ENCODE measurements at regions not wholly inside any gene's neighbourhood (a gene's known extent, or its start where the extent isn't known, plus 50 kb on each side); places are given as distances from the start of the nearest gene placed in this dataset.

GRCh38 chrX:25166546-25166945 is 150.8 kb upstream of the ARX start:
- in situ Hi-C loops (cut with MboI) = no loop called here
- no peak overlapping the region for H3K4me3 ChIP-seq

DNA sequence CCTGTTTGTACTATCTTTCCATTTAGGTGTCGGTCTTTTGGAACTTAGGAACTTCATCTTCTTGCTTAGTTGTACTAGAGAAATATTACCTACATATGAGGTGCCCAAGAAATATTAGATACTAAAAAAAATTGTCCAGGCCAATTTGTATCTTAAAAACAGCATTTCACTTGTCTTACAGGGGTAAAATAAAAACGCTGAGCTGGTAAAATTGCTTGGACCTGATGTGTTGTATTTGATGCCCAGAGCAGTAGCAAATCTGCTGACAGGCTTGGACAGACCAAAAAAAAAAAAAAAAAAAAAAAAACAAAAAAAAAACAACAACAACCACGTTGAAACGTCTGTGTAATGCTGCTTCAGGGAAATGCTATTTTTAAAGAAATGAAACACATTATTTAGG is 150.4 kb upstream of the ARX start:
- Histone ChIP-seq H3K27ac (no peak overlapping the region), H3K9me2 (ENCODE audit: insufficient read depth) (no peaks in the 10 kb centered on the region), H2AFZ (no peak overlapping the region), H3K4me2 (ENCODE audit: unreplicated experiment) (no peak overlapping the region), H3K27me3 (replicated peaks; ENCODE audit: insufficient read depth) (no peaks in the 10 kb centered on the region), H4K20me1 (ENCODE audit: insufficient read depth) (no peaks in the 10 kb centered on the region), H3F3A (ENCODE audit: insufficient read depth) (no peaks in the 10 kb centered on the region), H3K79me2 (ENCODE audit: insufficient read depth) (no peaks in the 10 kb centered on the region), H3K4me1 (ENCODE audit: insufficient read depth) (no peaks in the 10 kb centered on the region), H3K36me3 (ENCODE audit: low read depth) (no peaks in the 10 kb centered on the region), H3K9me3 (ENCODE audit: low read depth) (no peaks in the 10 kb centered on the region), H3K9ac (no peak overlapping the region), H3K4me3 (no peak overlapping the region)
- 4 to 6% methylated on average over 4 of the region's 4 CpGs for WGBS, 2 experiments (ENCODE audit: low coverage in 1 of 2, low lambda C conversion rate in 2 of 2, missing lambda C conversion rate in 2 of 2)
- in situ Hi-C loops (cut with MboI) = no loop called here
- no peak for DNase-seq
- no peak for TF ChIP-seq EZH2phosphoT487 (IDR thresholded peaks at IDR 0.05; ENCODE audit: insufficient read depth, low read depth)
- TF ChIP-seq EZH2 (IDR thresholded peaks at IDR 0.05; ENCODE audit: insufficient read depth, poor library complexity, severe bottlenecking) = no peak

More at GRCh38 chrX:25166546-25166945, 150.8 kb upstream of the ARX start:
- no peak for TF ChIP-seq EZH2phosphoT487 (IDR thresholded peaks at IDR 0.05; ENCODE audit: insufficient read depth, low read depth)
- TF ChIP-seq EZH2 (IDR thresholded peaks at IDR 0.05; ENCODE audit: insufficient read depth, poor library complexity, severe bottlenecking) = no peak
- Histone ChIP-seq H3K27me3 (replicated peaks; ENCODE audit: insufficient read depth) (no peaks in the 10 kb centered on the region), H3K9ac (no peak overlapping the region), H3F3A (ENCODE audit: insufficient read depth) (no peaks in the 10 kb centered on the region), H4K20me1 (ENCODE audit: insufficient read depth) (no peaks in the 10 kb centered on the region), H3K79me2 (ENCODE audit: insufficient read depth) (no peaks in the 10 kb centered on the region), H3K36me3 (ENCODE audit: low read depth) (no peaks in the 10 kb centered on the region), H3K9me2 (ENCODE audit: insufficient read depth) (no peaks in the 10 kb centered on the region), H3K9me3 (ENCODE audit: low read depth) (no peaks in the 10 kb centered on the region), H2AFZ (no peak overlapping the region), H3K27ac (no peak overlapping the region), H3K4me2 (ENCODE audit: unreplicated experiment) (no peak overlapping the region), H3K4me1 (ENCODE audit: insufficient read depth) (no peaks in the 10 kb centered on the region)
- no peak for DNase-seq
- WGBS, 2 experiments (ENCODE audit: low coverage in 1 of 2, low lambda C conversion rate in 2 of 2, missing lambda C conversion rate in 2 of 2) = 0 to 6% methylated on average over 4 of the region's 4 CpGs

DNA sequence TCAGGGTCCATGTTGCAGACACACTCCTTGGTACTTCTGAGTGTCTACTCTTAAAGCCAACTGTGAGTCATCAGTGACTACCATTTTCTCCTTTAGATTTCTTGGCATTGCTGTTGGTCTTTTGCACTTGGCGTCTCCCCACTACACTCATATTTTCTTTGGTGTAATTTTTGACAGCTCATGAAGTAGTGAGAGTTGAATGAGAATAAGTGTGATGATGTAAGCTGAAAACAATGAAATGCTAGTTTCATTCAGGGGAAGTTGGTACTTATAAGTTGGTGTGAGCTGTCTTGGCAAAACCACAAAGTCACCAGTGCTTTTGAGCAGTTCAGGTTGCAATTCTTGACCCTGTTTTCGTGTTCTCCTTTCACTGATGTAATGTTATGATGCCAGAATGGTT is 142.9 kb upstream of the ARX start:
- DNase-seq = peak; percentile 5
- H3K9me2 ChIP-seq (ENCODE audit: insufficient read depth) = no peaks in the 10 kb centered on the region
- H2AFZ ChIP-seq = no peak overlapping the region
- no peaks in the 10 kb centered on the region for H3K4me1 ChIP-seq (ENCODE audit: insufficient read depth)
- no peaks in the 10 kb centered on the region for H4K20me1 ChIP-seq (ENCODE audit: insufficient read depth)
- WGBS, 2 experiments (ENCODE audit: low coverage in 1 of 2, low lambda C conversion rate in 2 of 2, missing lambda C conversion rate in 2 of 2) = 21 to 32% methylated on average over 2 of the region's 2 CpGs
- H3K79me2 ChIP-seq (ENCODE audit: insufficient read depth) = no peaks in the 10 kb centered on the region
- H3K27me3 ChIP-seq (replicated peaks; ENCODE audit: insufficient read depth) = no peaks in the 10 kb centered on the region
- H3K36me3 ChIP-seq (ENCODE audit: low read depth) = no peaks in the 10 kb centered on the region
- in situ Hi-C loops (cut with MboI) = no loop called here
- no peak overlapping the region for H3K4me2 ChIP-seq (ENCODE audit: unreplicated experiment)
- H3K4me3 ChIP-seq = no peak overlapping the region
- no peaks in the 10 kb centered on the region for H3F3A ChIP-seq (ENCODE audit: insufficient read depth)
- TF ChIP-seq EZH2phosphoT487 (IDR thresholded peaks at IDR 0.05; ENCODE audit: insufficient read depth, low read depth) = no peak
- no peak for TF ChIP-seq EZH2 (IDR thresholded peaks at IDR 0.05; ENCODE audit: insufficient read depth, poor library complexity, severe bottlenecking)
- no peak overlapping the region for H3K9ac ChIP-seq
- H3K9me3 ChIP-seq (ENCODE audit: low read depth) = no peaks in the 10 kb centered on the region
- H3K27ac ChIP-seq = no peak overlapping the region

- no peaks in the 10 kb centered on the region for H4K20me1 ChIP-seq (ENCODE audit: insufficient read depth)
- H3K36me3 ChIP-seq (ENCODE audit: low read depth) = no peaks in the 10 kb centered on the region
- DNase-seq = no peak
- H3K4me2 ChIP-seq (ENCODE audit: unreplicated experiment) = no peak overlapping the region
- no peaks in the 10 kb centered on the region for H3K9me2 ChIP-seq (ENCODE audit: insufficient read depth)
- no peak overlapping the region for H3K27ac ChIP-seq
- H3F3A ChIP-seq (ENCODE audit: insufficient read depth) = no peaks in the 10 kb centered on the region
- no peaks in the 10 kb centered on the region for H3K4me1 ChIP-seq (ENCODE audit: insufficient read depth)
- no peak overlapping the region for H2AFZ ChIP-seq
- in situ Hi-C loops (cut with MboI) = no loop called here
- no peaks in the 10 kb centered on the region for H3K27me3 ChIP-seq (replicated peaks; ENCODE audit: insufficient read depth)
- TF ChIP-seq EZH2phosphoT487 (IDR thresholded peaks at IDR 0.05; ENCODE audit: insufficient read depth, low read depth) = no peak
- no peak for TF ChIP-seq EZH2 (IDR thresholded peaks at IDR 0.05; ENCODE audit: insufficient read depth, poor library complexity, severe bottlenecking)
- H3K9me3 ChIP-seq (ENCODE audit: low read depth) = no peaks in the 10 kb centered on the region
- 30 to 34% methylated on average over 2 to 3 of the region's 3 CpGs for WGBS, 2 experiments (ENCODE audit: low coverage in 1 of 2, low lambda C conversion rate in 2 of 2, missing lambda C conversion rate in 2 of 2)
- H3K79me2 ChIP-seq (ENCODE audit: insufficient read depth) = no peaks in the 10 kb centered on the region
- H3K9ac ChIP-seq = no peak overlapping the region
- no peak overlapping the region for H3K4me3 ChIP-seq
Observed at GRCh38 chrX:25156832-25157231, 141.1 kb upstream of the ARX start.

DNA sequence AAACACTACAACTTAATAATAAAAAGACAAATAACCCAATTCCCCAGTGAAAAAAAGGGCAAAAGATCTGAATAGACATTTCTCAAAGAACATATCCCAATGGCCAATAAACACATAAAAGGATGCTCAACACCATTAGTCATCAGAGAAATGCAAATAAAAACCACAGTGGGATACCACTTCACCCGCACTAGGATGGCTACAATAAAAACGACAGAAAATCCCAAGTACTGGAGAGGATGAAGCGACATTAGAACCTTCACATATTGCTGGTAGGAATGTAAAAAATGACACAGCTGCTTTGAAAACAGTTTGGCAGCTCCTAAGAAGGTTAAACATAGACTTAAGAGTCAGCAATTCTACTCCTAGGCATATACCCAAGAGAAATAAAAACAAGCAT is 140.6 kb upstream of the ARX start:
- in situ Hi-C loops (cut with MboI) = no loop called here
- TF ChIP-seq EZH2 (IDR thresholded peaks at IDR 0.05; ENCODE audit: insufficient read depth, poor library complexity, severe bottlenecking) (no peak), EZH2phosphoT487 (IDR thresholded peaks at IDR 0.05; ENCODE audit: insufficient read depth, low read depth) (no peak)
- H3K27ac ChIP-seq = no peak overlapping the region
- H4K20me1 ChIP-seq (ENCODE audit: insufficient read depth) = no peaks in the 10 kb centered on the region
- no peaks in the 10 kb centered on the region for H3F3A ChIP-seq (ENCODE audit: insufficient read depth)
- H2AFZ ChIP-seq = no peak overlapping the region
- H3K9ac ChIP-seq = no peak overlapping the region
- no peak for DNase-seq
- no peak overlapping the region for H3K4me2 ChIP-seq (ENCODE audit: unreplicated experiment)
- H3K4me1 ChIP-seq (ENCODE audit: insufficient read depth) = no peaks in the 10 kb centered on the region
- H3K79me2 ChIP-seq (ENCODE audit: insufficient read depth) = no peaks in the 10 kb centered on the region
- H3K9me2 ChIP-seq (ENCODE audit: insufficient read depth) = no peaks in the 10 kb centered on the region
- H3K36me3 ChIP-seq (ENCODE audit: low read depth) = no peaks in the 10 kb centered on the region
- WGBS, 2 experiments (ENCODE audit: low coverage in 1 of 2, low lambda C conversion rate in 2 of 2, missing lambda C conversion rate in 2 of 2) = 0 to 2% methylated on average over 3 of the region's 3 CpGs
- no peak overlapping the region for H3K4me3 ChIP-seq
- no peaks in the 10 kb centered on the region for H3K27me3 ChIP-seq (replicated peaks; ENCODE audit: insufficient read depth)
- H3K9me3 ChIP-seq (ENCODE audit: low read depth) = no peaks in the 10 kb centered on the region

All from GM23248 (cell line).